LNCaP clone FGC (cell line): ENCODE measurements at regions not wholly inside any gene's neighbourhood (a gene's known extent, or its start where the extent isn't known, plus 50 kb on each side); places are given as distances from the start of the nearest gene placed in this dataset.

Experiments
- DNase-seq: peaks from one replicate; pipeline ENCODE4 v3.0.0-alpha.2; 2011; ENCODE audit warnings: low read depth
- H3K4me3 ChIP-seq: 2 replicates; pipeline ENCODE4 v1.5.1; 2011; ENCODE audit warnings: mild to moderate bottlenecking, low read depth, low read length, control low read depth
- TF ChIP-seq, protein P1 (sequence below): IDR thresholded peaks from 2 replicates; pipeline ENCODE4 v1.5.1; 2012; ENCODE audit warnings: mild to moderate bottlenecking; ENCODE audit not compliant: control insufficient read depth, insufficient read depth; ENCODE audit errors: extremely low read depth

- TF ChIP-seq, protein P1, sequence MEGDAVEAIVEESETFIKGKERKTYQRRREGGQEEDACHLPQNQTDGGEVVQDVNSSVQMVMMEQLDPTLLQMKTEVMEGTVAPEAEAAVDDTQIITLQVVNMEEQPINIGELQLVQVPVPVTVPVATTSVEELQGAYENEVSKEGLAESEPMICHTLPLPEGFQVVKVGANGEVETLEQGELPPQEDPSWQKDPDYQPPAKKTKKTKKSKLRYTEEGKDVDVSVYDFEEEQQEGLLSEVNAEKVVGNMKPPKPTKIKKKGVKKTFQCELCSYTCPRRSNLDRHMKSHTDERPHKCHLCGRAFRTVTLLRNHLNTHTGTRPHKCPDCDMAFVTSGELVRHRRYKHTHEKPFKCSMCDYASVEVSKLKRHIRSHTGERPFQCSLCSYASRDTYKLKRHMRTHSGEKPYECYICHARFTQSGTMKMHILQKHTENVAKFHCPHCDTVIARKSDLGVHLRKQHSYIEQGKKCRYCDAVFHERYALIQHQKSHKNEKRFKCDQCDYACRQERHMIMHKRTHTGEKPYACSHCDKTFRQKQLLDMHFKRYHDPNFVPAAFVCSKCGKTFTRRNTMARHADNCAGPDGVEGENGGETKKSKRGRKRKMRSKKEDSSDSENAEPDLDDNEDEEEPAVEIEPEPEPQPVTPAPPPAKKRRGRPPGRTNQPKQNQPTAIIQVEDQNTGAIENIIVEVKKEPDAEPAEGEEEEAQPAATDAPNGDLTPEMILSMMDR: no peak
Observed at GRCh38 chr6:131357501-131357900, 215.5 kb upstream of the ARG1 start.

DNA sequence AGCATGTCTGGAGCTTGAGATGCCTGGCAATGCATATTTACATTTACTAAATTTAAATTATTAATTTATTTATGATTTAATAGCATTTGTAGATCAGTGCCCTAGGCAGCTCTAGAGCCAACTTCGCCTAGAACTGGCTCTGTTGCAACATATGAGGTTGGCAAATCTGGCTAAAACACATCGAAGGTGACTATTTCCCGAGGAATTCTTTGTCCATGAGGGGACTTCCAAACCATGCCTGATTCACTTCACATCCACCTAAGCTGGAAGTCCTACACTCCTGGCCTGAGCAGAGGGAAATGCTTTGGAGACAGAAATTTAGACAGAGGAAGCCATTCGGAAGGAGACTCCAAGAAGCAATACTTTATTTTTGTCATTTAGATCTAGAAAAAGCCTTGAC, 211.0 kb upstream of the ARG1 start:
- TF ChIP-seq, protein P1: no peak

More at GRCh38 chr6:131357501-131357900, 215.5 kb upstream of the ARG1 start:
- DNase-seq: no peak
- H3K4me3 ChIP-seq: no peak overlapping the region

GRCh38 chr6:131362696-131363095, 210.3 kb upstream of the ARG1 start:
- DNase-seq: no peak
- TF ChIP-seq, protein P1: no peak
- H3K4me3 ChIP-seq: no peak overlapping the region

More for the DNA sequence above, 211.0 kb upstream of the ARG1 start:
- H3K4me3 ChIP-seq: no peak overlapping the region
- DNase-seq: no peak

DNA sequence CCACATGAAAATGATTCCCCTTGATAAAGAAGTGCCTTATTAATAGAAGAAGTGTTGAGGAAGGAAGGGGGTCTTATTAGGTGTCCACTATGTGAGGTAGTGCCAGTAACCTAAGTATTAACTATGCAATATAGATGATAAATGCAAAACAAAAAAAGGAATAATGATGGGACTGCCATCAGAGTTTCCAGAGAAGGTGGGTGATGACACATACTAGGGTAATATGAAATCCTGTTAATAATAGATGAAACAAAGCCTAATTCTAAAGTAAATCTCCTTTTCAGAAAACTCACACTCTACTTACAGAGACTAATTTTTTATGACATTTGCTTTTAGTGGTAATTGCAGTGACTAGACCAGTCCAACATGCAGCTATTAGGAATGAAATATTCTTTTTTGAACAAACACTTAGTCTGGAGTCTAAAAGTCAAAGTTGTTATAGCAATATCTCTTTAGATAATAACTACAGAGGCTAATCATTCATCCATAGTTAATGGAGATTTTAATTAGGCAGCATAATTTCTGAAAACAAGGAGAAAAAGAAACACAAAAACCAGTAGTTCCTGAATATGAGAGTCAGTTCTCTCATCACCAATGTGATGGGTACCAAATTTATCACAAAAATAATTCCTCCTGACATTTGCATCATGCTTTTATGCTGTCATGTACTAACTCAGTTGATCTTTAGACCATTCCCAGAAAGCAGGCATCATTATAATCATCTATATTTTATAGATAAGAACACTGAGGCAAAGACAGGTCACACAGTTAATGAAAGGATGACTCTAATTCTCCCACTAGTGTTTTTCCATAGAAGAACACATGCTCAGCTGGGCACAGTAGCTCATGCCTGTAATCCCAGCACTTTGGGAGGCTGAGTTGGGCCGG, 208.8 kb upstream of the ARG1 start:
- no peak overlapping the region for H3K4me3 ChIP-seq
- no peak for DNase-seq
- TF ChIP-seq, protein P1: no peak

- H3K4me3 ChIP-seq: no peak overlapping the region
- DNase-seq: no peak
- TF ChIP-seq, protein P1: no peak
Observed at GRCh38 chr6:131366223-131366622, 206.8 kb upstream of the ARG1 start.

GRCh38 chr6:131367206-131367873, 205.7 kb upstream of the ARG1 start:
- TF ChIP-seq, protein P1: no peak
- DNase-seq: no peak
- no peak overlapping the region for H3K4me3 ChIP-seq
